ENCODE measurements at regions not wholly inside any gene's neighbourhood (a gene's known extent, or its start where the extent isn't known, plus 50 kb on each side); places are given as distances from the start of the nearest gene placed in this dataset.

GRCh38 chr4:38223782-38224236, 263.6 kb downstream of the PTTG2 start:
- TF ChIP-seq CTCF (conservative IDR thresholded peaks at IDR 0.05 in 1 of 2, IDR thresholded peaks at IDR 0.05 in 1 of 2; ENCODE audit: extremely low read depth in 1 of 2, insufficient read depth in 1 of 2, low read depth in 1 of 2, low read length in 2 of 2) (no peak), EZH2 (IDR thresholded peaks at IDR 0.05; ENCODE audit: borderline replicate concordance, low read length) (no peak)
